HG02938 (cell line): ENCODE measurements at regions not wholly inside any gene's neighbourhood (a gene's known extent, or its start where the extent isn't known, plus 50 kb on each side); places are given as distances from the start of the nearest gene placed in this dataset.

Experiments
- ATAC-seq: cut with Tn5 transposase; IDR thresholded peaks from one replicate; pipeline ENCODE4 v1.9.1; 2021; ENCODE audit warnings: mild to moderate bottlenecking, moderate library complexity; ENCODE audit not compliant: unreplicated experiment

GRCh38 chr6:10060004-10060403, 354.9 kb downstream of the TFAP2A start:
- ATAC-seq = no peak

DNA sequence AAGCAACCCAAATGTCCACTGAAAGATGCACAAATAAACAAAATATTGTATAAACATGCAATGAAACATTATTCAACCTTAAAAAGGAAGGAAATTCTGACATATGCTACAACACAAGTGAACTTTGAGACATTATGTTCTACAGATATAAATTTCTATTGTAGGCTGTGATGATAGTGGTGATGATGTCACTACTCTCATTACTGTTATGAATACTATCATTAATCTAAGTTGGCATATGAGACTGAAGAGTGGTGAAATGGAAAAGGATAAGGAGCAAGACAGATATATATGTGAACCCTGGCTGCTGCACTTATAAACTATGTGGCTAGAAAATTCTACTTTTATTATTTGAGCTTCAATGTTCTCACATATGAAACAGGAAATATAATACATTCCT, 360.2 kb downstream of the TFAP2A start:
- no peak for ATAC-seq

GRCh38 chr6:10051283-10051682, 363.6 kb downstream of the TFAP2A start:
- no peak for ATAC-seq

DNA sequence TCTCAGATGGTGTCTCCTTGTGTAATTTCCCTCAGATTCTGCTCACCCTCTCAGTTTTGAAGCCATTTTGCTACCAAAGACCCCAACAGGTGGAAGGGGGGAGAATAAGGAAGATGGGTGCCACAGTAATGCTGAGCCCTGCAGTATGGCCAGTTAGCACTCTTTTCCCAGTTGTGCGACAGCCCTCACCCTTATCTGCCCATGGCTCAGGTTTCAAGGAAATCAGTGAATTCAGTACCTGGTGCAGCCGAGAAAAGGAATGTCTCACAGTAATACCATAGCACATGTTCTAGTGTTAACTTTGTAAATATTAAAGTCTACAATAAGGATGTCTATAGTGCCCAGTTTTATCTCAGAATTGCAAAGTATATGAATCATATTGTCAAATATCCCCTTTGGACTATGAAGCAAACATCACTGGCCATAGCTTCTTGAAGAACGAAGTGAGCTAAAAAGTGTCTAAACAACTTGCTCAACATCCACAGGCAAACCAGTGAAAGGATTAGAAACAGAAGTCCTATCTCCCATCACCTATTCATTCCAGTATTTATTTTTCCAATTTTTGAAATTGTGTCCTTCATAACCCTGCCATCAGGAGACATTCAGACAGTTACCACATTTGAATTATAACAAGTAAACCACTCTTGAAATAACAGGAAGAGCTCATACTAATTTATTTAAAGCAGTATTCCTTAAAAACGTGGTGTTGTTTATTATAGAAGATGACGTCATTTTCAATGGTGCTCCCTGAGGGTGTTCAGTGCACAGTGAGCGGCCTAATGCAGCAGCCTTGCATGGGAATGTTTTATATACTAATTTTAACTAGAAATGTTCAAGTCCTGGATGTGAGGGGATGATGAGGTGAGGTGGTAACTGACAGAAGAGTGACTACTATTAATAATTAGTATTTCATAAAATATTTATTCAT, 366.2 kb downstream of the TFAP2A start:
- ATAC-seq = no peak

GRCh38 chr6:10042280-10042679, 372.6 kb downstream of the TFAP2A start:
- ATAC-seq = no peak

DNA sequence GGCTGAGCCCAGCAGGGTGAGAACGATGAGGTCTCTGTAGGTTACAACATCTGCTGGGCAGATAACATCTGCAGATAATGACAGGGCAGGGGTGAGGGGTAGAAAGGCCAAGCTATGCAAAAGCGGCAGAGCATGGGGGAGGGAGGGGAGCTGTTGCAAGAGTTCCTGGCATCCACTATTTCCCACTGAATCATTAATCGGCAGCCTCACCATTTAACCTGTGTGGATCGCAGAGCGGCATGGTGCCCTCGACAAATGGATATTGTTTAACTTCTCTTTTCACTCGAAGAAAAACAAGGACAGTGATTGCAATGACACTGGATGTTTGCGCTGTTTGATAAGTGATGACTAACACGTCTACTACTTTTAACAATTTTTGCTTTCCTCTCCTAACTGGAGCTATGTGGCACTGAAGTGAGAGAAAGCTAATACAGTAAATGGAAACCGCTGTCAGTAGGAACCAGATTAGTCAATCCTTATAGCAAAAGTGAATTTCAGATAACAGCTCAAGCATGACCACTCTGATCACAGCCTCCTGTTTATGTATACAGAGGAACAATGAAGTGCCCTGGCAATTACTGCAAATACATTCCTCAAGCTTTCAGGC, 381.5 kb downstream of the TFAP2A start:
- ATAC-seq = no peak

DNA sequence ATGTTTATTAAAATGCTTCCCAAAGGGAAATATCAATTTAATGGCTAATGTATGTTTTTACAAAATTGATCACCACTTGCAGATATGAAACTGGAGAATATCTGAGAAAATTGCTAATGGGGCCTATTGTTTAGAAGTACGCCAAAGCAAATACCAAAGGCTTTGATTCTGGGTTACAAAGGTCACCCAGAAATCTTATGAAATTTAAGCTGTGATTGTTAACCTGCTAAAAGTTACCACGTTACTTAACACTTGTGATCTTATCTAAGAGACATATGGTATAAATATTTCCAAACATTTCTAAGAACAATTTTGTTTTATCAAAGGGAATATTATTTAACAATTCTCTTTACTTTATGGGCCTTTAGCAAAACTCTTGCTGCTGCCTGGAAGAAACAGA, 383.3 kb downstream of the TFAP2A start:
- ATAC-seq = no peak

- no peak for ATAC-seq
These were observed 383.8 kb downstream of the TFAP2A start for GRCh38 chr6:10030942-10031537.

DNA sequence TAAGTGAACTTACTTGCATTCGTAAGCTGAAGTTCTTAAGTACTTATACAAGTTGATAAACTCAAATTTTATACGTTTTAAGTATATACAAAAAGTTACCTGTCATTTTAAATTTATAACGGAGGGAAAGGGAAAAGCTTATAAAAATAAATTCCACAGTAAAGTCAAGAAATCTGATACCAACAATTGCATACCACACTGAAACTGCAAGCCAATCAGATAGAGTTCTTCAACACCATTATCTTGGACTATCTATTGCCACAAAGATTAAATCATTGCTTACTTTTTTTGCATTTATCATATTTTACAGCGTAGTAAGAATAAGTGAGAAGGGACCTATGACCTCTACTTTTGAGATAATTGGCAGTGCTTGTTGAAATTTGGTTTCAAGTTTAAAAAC, 386.7 kb downstream of the TFAP2A start:
- ATAC-seq = no peak

GRCh38 chr6:10019851-10020250, 395.0 kb downstream of the TFAP2A start:
- ATAC-seq = no peak

DNA sequence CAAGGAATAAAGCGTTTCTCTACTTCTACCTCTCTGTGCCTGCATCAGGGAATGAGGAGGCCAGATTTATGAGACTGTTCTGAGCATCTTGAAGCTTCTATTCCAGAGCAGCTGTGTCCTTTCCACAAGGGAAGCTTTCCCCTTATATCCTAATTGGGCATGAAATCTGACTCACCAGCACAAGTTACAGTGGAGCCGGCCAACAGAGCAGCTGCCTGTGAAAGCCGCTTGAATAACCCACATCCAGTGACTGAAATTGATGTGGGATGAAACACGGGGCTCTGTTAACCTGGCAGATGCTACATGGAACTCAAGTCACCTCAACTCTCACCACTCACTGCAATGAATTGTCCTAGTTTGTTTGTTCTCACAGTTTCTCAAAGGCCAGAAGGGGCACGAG, 400.3 kb downstream of the TFAP2A start:
- ATAC-seq = no peak

- no peak for ATAC-seq
These were observed 414.3 kb downstream of the TFAP2A start for GRCh38 chr6:10000551-10000950.

DNA sequence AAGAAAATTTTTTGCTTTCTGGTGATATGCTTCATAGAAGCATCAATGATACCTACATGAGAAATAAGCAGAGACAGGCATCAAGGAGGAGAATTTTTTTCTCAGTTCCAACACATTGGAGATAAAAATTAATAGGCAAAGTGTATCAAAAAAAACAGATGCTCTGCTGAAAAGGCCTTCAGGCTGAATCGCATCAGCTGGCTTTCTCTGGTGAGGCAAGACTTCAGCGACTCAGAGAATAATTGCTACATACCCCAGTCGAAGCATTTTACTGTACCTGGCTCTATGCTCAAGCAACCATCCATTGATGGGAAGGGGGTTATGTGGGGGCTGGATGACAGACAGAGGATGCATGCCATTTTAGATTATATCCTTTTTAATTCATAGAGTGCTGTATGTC, 415.1 kb downstream of the TFAP2A start:
- no peak for ATAC-seq

DNA sequence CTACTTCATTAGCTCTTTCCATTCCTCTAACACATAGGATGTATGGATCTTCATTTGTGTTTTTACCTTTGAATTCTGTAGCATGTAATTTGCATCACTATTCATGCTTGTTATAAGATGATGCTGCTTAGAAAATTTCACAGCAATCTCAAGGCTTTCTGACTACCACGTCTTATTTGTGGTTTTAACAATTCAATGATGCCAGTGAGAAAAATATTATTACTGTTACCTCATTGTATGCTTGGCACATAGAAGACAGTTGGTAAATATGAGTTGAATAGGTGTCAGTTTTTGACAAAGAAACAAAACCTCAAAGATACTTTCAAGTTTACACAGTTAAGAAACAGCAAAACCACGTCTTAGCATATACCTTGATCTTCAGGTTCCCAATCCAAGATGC, 428.6 kb downstream of the TFAP2A start:
- no peak for ATAC-seq

- no peak for ATAC-seq
These were observed 429.4 kb downstream of the TFAP2A start for GRCh38 chr6:9985481-9985880.

GRCh38 chr6:9984607-9985006, 430.3 kb downstream of the TFAP2A start:
- ATAC-seq = no peak

GRCh38 chr6:9983168-9983567, 431.7 kb downstream of the TFAP2A start:
- no peak for ATAC-seq

- ATAC-seq = no peak
These were observed 432.7 kb downstream of the TFAP2A start for GRCh38 chr6:9982215-9982614.

DNA sequence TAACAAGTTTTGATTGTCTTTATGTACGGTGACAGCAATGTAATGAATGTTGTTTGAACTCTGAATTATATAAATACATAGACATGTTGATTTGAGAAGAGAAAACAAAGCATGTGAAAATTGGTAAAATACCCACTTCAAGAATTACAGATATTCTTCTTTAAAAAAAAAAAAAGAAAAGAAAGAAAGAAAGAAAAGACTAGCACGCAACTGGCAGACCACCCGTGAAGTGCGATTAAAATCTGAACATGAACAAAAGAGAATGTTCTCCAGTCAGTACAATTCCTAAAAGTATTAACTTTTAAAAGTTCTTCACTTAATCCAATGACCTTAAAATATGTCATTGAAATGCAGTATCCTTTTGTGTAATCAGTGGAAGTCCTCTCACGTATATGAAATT, 434.9 kb downstream of the TFAP2A start:
- ATAC-seq = no peak

GRCh38 chr6:9978480-9978879, 436.4 kb downstream of the TFAP2A start:
- ATAC-seq = no peak

- ATAC-seq = no peak
These were observed 437.5 kb downstream of the TFAP2A start for GRCh38 chr6:9977411-9977810.

DNA sequence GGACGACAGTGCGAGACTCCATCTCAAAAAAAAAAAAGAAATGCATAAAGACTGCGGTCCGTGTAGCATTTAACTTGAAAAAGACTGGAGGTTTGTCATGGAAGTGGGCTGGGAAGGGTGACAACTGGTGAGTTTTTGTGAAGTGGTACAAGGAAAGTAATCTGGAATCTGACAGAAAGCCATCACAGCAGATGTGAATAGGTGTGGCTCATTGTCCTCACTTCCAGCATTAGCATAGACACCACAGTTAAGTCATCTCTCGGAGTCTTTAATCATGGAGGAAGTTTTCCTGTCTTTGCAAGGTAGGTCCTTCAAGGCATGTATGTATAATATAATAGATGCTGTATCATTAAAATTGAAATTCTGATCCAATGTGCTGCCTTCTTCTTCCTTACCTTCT, 453.2 kb downstream of the TFAP2A start:
- no peak for ATAC-seq
